AG08395 (cell line): ENCODE measurements at regions not wholly inside any gene's neighbourhood (a gene's known extent, or its start where the extent isn't known, plus 50 kb on each side); places are given as distances from the start of the nearest gene placed in this dataset.
"Not testable (repeated sequence)": the region's sequence is repeated elsewhere in the genome, so short reads cannot be mapped to it uniquely, and the experiment has no call there.

ENCODE experiments used
- DNase-seq: peaks from one replicate; pipeline ENCODE4 v3.0.0; 2012; ENCODE audit warnings: mixed read lengths, low spot score

DNA sequence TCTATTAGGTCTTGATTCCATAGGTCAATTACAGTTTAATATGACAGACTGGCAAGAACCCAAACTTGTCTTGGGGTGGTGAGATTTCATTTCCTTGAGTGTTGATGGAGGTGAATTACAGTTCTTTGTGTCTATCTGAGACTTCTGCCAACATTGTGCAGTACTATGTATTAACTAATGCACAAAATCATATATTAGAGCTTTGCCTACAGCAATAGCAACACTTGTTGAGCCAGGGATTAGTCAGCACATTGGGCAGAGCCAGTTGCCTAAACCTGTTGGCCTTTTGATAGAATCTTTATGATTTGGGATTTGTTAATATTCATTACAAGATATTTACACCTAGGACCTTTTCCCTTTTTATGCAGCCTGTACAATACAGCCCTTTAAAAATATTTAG is 135.3 kb upstream of the CENPW start:
- no peak for DNase-seq

DNA sequence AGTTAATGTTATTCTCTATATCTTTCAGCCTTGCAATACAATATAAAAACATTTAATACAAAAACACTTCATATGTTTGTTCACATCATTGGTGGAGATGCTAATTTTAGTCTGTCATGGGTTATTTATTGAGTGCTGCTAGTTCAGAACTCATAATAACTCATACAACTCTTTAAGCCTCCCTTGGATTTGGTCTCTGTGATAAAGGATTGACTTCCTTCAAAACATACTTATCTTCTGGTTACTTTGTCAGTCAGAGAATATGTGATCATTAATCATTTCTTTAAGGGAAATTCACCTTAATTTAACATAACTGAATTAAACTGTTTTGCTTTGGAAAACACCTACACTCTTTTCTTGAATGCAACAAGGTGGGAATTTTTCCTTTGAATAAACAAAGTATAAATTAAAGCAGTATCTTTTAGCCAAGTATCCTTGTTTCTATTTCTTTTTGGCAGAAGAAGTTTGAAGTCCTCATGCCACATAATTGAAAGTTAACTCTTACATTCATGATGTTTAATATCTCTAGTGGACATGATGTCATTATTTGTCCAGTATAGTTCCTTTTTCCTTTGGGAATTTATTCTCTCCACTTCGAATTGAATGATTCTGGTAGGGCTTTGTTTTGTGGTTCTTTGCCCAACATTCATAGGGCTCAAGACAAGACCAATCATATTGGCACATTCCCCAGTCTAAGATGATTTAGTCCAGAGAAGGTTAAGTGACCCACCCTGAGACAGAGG is 133.2 kb upstream of the CENPW start:
- no peak for DNase-seq

DNA sequence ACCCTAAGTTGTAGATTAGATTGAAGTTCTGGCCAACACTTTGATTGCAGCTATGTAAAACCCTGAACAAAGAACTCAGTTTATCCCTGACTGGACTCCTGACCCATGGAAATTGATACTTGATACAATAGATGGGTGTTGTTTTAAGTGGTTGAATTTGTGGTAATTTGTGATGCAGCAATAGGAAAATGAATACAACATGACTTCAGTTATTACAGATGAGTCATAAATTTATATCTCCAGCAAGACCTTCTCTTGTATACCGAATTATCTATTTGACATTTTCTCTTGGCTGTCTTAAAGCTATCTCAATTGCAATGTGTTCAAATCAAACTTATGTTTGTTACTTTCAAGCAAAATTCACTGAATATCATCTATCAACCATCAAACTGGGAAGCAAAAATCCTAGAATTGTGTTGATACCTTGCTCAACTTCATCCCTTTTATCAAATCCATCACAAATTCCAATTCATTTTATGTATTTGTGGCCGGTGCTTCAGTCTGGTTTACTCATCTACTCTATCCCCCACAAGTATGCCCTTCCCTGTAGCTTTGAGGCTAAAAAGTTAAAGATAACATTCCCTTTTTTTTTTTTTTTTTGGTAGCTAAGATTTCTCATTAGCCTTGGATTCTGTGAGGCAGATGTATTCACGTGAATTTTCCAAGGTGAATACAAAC is 129.4 kb upstream of the CENPW start:
- no peak for DNase-seq

DNA sequence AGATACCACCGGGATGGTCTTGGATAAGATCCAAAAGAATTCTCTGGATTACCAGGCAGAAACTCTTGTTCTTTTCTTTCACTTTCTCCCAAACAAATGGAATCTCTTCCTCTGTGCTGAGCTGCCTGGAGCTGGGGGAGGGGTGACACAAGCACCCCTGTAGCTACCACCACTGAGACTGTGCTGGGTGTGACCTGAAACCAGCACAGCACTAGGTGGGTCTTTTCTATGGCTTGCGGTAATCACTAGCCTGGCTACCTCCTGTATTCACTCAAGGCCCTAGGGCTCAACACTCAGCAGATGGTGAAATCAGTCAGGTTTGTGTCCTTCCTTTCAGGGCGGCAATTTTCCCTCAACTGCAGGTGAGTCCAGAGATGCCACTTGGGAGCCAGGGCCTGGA is 122.4 kb upstream of the CENPW start:
- no peak for DNase-seq

DNA sequence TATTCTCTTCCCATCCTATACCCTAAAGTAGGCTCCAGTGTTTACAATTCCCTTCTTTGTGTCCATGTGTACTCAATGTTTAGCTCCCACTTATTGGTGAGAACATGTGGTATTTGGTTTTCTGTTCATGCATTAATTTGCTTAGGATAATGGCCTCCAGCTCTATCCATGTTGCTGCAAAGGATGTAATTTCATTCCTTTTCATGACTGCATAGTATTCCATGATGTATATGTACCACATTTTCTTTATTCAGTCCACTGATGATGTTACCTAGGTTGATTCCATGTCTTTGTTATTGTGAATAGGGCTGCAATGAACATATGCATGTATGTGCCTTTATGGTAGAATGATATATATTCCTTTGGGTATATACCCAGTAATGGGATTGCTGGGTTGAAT is 119.0 kb upstream of the CENPW start:
- DNase-seq: not testable (repeated sequence)

DNA sequence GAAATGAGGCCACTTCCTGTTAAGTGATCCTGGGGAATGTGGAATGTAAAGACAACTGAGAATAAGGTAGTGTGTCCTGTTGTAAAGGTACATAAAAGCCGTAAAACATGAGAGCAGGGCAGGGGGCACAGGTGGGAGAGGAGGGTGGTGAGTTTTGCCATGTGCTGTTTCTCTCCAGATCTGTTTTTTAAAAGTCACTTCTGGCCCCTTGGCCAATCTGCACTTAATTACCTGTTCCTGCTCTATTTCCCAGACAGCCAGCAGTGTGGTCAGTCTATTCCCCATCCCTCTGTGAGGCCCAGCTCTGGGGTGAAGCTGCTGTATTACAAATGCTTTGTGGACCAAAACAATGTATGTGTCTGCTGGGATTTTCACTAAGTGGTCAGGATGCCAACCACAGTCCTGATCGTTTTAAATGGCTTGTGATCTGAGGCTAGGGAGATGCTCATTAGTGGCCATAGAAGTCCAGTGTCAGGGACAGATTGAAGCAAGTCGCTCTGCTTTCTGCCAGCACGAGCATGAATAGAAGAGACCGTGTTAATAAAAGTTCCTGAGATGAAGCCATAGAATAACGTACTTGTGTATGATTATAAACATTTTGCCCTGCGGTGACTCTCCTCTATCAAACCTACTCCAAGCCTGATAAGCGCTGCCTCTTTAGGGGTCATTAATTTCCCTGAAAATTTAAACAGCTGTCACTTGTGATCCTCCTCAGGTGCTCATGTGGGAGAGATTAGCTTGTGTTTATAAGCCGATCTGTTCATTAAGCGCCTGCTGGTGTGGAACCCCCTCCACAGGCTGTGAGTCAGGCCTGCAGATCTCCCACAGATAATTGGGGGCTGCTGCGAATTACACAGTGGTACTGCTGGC is 111.8 kb upstream of the CENPW start:
- no peak for DNase-seq

DNA sequence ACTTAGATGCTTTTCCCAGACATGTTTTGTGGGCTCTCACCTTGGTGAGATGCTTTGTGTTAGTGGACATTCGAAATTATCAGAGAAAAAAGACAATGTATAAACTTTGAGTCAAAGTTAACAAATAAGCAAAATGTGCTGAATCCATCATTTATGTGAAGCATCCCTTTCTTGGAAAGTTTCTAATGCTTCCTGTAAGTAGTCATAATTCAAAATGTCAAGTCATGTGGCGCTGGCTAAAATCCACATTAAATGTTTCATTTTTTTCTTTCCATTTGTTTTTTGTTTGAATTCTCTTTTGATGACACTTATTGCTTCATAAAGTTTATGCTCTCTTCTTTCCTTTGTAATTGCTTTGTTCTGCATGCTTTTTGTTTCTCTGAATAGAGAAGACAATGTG is 107.2 kb upstream of the CENPW start:
- DNase-seq: no peak

DNA sequence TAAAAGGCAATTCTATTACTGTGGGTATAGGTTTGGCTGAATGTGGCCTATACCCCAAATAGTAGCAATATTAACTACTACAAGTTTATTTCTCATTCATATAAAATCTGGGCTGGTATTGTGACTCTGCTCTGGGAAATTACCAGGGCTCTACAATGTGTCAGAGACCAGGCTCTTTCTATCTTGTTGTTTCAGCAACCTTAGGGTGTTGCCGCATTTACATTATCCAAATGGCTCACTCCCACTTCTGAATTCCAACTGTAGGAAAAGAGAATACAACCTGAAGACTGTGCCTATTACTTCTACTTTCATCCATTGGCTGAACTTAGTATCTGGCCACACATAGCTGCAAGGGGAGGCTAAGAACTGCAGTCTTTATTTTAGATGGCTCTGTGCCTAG is 106.7 kb upstream of the CENPW start:
- no peak for DNase-seq

DNA sequence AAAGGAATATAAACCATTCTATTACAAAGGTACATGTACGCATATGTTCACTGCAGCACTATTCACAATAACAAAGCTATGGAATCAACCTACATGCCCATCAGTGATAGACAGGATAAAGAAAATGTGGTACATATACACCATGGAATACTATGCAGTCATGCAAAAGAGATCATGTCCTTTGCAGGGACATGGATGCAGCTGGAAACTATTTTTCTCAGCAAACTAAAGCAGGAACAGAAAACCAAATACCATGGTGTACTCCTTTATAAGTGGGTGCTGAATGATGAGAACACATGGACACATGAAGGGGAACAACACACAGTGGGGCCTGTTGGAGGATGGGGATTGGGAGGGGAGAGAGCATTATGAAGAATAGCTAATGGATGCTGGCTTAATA is 104.6 kb upstream of the CENPW start:
- DNase-seq: no peak

DNA sequence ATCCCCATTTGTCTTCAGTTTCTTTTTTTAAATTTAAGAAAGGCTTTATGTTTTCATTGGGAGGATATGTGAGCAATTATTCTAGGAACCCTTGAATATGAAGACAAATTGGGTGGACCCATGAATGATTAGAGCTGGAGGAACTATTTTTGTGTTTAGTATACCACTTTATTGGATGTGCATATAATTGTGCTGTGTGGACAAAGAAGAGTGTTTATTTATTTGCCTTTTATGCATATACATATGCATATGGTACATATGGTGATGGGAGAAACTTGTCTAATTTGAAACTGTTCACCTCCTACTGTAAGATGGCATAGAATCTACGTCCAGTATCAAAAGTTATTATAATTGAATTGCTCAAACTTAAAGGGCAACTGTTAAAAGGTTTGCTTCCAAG is 94.8 kb upstream of the CENPW start:
- DNase-seq: no peak

DNA sequence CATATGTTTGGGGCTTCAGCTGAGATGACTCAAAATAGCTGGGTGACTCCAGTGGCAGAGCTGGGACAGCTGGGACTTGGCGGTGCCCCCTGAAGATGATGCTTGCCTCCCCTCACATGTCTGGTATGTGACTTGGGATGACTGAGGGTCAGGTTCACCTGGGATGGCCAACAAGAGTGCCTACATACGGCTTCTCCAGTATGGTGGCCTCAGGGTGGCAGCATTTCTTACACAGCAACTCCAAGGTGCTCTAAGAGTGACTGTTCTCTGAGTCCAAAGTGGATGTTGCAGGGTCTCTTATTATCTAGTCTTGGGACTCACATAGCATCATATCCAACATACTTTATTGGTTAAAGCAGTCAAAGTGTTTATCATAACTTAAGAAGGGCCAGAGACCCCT is 87.8 kb upstream of the CENPW start:
- no peak for DNase-seq

DNA sequence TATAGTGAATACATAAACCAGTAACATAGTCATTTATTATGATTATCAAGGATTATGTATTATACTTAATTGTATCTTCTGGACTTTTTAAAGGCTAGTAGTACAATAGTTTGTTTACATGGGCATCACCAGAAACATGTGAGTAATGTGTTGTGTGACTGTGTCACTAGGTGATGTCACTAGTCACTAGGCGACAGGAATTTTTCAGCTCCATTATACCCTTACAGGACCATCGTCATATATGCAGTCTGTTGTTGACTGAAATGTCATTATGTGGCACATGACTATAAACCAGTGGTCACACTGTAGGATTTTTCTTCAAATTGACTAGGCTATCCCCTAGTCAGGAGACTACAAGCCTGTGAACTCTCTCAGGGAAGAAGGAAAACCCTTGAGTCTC is 86.5 kb upstream of the CENPW start:
- DNase-seq: no peak

DNA sequence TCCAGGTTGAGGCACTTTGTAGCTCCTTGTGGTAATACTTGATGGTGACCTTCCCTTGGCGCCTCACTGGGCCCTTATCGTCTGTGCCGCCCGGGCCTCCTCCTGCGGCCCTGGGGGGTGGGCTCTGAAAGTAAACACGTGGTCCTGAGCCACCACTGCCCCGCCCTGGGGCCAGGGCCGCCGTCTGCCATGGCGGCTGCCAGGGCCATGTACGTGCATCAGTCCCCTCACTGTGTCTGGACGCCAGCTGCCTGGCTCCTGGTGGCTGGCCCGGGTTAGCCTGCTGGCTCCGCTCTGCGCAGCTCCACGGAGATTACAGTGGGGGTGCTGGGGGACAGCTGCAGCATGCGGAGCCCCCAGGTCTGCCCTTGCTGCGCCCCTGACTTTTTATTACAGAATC is 81.8 kb upstream of the CENPW start:
- no peak for DNase-seq

DNA sequence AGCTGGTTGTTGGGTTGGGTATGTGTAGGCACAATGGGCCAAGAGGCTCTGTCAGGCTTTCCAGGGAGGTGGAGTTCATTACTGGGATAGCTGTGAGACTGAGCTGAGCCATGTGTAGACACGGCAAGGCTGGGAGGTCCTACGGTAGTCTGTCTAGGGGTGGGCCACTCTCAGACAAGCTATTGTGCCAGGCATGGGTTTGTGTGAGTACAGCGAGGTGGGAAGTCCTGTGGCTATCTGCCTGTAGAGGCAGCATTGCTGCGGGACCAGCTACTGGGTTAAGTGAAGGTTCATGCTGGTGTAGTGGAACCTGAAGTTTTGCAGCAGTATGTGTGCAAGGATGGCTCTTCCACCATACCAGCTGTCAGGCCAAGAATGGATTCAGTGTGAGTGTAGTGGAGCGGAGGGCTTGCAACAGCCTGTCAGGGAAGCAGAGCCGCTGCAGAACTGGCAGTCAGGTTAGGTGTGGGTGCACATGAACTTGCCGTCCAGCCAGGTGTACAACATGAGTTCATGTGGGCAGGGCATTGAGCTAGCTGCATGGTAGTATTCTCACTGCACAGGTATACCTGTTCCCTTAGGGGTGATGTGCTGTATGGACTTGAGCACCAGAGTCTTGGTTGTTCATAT is 78.0 kb upstream of the CENPW start:
- no peak for DNase-seq

DNA sequence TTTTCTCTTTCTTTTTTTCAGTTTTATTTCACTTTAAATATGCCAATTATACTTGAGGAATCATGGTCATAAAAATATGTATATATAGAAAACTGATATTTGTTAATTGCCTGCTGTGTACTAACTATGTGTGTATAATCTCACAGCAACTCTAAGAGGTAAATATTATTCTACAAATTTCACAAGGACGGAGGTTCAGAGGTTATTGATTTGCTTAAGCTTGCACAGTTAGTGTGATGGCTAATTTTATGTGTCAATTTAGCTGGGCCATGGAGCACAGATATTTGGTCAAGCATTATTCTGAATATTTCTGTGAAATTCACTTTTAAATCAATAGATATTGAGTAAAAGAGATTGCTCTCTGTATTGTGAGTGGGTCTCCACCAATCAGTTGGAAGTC is 75.7 kb upstream of the CENPW start:
- DNase-seq: no peak

DNA sequence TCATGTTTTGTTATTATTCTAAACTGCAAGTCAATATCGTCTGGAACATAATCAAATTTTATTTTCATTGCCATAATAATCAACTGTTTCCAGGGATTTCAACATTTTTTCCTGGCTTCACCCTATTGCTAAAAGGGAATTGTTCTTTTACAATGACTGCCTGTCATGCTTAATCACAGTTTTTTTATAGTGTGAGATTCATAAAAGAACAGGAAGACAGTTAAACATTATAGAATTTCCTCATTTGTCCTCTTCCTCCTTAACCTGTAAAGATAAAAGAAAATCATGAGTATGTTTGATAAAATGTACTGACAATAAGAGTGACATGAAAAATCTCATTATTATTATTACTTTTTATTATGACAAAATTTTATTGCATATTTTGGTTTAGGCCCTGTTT is 73.3 kb upstream of the CENPW start:
- no peak for DNase-seq

DNA sequence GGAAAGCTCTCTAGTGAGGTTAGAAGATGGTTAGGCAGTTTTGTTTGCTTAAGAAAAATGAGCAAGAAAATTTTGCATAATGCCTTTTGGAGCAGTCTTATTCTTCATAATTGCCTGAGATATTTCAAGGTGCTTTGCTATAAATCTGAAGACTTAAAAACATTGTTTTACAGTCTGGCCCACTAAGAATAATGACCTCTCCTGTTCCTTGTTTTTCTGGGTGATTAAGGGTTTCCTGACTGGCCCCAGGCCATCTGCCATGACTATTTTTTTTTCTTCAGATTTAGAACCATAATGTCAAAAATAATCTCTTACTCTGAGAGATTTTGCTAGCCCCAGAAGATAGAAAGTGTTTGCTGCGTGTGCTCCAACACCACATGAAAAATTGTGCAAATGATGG is 72.3 kb upstream of the CENPW start:
- DNase-seq: no peak

DNA sequence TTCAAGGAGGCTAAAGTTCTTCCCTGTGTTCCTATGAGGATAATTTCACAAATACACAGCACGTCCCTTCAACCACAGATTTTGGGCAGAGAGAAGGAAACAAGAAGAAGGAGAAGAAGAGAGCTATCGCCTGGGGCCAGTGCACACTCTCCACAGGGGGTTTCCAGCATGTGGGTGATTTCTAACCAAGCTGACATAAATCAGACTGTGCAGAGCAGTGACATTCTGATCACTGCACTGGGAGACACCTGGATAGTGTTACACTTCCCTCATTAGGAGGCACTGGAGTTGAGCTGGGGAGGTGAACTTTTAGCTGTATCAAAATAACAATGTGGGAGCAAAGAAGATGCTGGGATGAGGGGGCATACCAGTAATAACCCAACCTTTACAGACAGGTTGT is 71.8 kb upstream of the CENPW start:
- no peak for DNase-seq

DNA sequence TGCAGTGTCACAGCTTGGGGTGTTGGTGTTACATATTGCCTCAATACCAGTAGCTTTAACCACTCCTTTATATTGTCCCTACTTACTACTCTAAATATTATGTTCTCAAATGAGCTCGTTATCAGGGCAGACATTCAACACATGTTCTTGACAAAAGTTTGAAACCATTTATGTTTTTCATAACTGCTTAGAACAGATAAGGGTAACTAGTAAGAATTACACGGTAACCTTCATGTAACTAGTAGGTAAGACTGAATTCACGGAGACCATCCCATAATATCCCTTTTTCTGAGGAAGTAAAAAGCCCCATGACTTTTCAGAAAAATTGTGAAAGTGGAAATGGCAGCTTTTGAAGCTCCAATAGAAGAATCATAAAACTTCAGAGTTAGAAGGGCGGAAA is 59.6 kb upstream of the CENPW start:
- no peak for DNase-seq

DNA sequence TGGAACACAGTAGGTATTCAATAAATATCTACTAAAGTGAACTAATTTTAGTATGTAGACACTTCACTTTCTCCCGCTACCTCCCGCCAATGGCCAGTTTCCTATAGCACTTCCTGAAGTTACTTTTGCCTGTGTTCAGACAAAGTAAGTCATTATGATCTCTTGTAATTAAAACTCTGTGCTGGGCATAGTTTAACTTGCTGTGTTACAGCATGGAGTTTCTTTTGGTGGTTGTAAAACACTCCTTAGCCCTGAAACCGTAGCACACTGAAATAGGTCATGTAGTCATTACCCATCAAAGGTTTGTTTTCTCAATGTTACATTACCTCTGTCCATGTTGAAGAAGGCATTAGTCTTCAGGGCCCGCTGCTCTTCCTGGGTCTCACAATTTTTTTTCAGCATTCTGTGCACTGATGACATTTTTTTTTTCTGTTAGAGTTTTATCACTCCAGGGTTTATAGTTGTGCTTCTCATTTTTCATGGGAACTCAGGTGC is 54.0 kb upstream of the CENPW start:
- no peak for DNase-seq
